ENCODE measurements at regions not wholly inside any gene's neighbourhood (a gene's known extent, or its start where the extent isn't known, plus 50 kb on each side); places are given as distances from the start of the nearest gene placed in this dataset.

DNA sequence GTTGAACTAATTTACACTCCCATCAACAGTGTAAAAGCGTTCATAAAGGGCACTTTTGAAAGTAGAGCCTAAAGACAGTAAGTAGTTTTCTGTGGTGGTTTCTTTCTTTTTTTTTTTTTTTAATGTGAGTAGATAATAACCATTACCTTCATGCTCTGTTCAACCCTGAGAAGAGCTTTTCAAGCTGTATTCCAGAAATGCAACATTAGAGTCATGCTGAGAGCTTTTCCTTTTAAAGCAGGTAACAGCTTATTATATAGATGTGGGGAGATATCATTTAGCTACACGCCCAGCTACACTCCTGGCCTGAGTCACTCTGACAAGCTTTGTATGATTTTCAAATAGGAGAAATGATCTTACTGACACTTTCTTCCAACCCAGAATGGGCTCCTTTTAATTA lies 96.2 kb upstream of the ARHGEF26 start:
- Histone ChIP-seq H3K9me3 (ENCODE audit: control insufficient read depth, insufficient read depth, low read depth, low read length) (peaks cover 6% of the 10 kb centered on the region; the same call in 1 of the 2 replicates), H3K36me3 (ENCODE audit: control insufficient read depth, insufficient read depth, low read length) (no peaks in the 10 kb centered on the region), H3K27me3 (ENCODE audit: control insufficient read depth, insufficient read depth, low read length) (no peaks in the 10 kb centered on the region), H3K4me3 (ENCODE audit: low read depth in 2 of 2, low read length in 2 of 2) (no peak overlapping the region), H3K27ac (ENCODE audit: low read length) (no peak overlapping the region), H3K4me1 (ENCODE audit: control insufficient read depth, insufficient read depth, low read length) (no peaks in the 10 kb centered on the region)
- ChIA-PET CTCF (no interaction called here), POLR2A (no interaction called here)
- DNase-seq (ENCODE audit: low read depth, low spot score) (no peak), ATAC-seq (no peak)
- intact Hi-C loops (cut with micrococcal nuclease; ENCODE audit: unreplicated experiment): no loop called here
- in situ Hi-C loops (cut with HindIII; ENCODE audit: low pct_unique_long_range_greater_than_20kb, low sequenced_read_pairs): no loop called here
- no TSS peak for BruUV-seq (replicated peaks)
- TF ChIP-seq, protein P1, sequence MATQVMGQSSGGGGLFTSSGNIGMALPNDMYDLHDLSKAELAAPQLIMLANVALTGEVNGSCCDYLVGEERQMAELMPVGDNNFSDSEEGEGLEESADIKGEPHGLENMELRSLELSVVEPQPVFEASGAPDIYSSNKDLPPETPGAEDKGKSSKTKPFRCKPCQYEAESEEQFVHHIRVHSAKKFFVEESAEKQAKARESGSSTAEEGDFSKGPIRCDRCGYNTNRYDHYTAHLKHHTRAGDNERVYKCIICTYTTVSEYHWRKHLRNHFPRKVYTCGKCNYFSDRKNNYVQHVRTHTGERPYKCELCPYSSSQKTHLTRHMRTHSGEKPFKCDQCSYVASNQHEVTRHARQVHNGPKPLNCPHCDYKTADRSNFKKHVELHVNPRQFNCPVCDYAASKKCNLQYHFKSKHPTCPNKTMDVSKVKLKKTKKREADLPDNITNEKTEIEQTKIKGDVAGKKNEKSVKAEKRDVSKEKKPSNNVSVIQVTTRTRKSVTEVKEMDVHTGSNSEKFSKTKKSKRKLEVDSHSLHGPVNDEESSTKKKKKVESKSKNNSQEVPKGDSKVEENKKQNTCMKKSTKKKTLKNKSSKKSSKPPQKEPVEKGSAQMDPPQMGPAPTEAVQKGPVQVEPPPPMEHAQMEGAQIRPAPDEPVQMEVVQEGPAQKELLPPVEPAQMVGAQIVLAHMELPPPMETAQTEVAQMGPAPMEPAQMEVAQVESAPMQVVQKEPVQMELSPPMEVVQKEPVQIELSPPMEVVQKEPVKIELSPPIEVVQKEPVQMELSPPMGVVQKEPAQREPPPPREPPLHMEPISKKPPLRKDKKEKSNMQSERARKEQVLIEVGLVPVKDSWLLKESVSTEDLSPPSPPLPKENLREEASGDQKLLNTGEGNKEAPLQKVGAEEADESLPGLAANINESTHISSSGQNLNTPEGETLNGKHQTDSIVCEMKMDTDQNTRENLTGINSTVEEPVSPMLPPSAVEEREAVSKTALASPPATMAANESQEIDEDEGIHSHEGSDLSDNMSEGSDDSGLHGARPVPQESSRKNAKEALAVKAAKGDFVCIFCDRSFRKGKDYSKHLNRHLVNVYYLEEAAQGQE (IDR thresholded peaks at IDR 0.05; ENCODE audit: insufficient read depth in 1 of 2, low read depth in 2 of 2, low read length in 1 of 2): no peak

DNA sequence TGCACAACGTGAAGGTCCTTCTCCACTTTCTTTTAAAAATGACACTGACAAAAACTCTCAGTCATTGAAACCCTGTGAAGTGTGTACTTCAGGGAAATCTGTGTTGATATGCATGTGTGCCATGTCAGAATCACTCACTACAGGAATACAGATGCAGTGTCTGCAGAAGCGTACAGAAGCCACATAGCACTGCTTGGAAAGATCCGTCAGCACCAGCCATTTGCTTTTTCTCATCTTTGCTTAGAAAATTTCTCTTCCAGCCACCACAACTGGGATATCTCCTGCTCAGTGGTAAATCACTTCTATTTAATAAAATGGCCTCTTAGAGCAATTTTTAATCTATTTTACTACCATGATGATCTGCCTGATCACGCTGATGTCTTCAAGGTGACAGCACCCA lies 91.3 kb upstream of the ARHGEF26 start:
- Histone ChIP-seq H3K9me3 (ENCODE audit: control insufficient read depth, insufficient read depth, low read depth, low read length) (no peaks in the 10 kb centered on the region), H3K4me3 (ENCODE audit: low read depth in 2 of 2, low read length in 2 of 2) (no peak overlapping the region), H3K27me3 (ENCODE audit: control insufficient read depth, insufficient read depth, low read length) (no peaks in the 10 kb centered on the region), H3K27ac (ENCODE audit: low read length) (no peak overlapping the region), H3K36me3 (ENCODE audit: control insufficient read depth, insufficient read depth, low read length) (no peaks in the 10 kb centered on the region), H3K4me1 (ENCODE audit: control insufficient read depth, insufficient read depth, low read length) (no peaks in the 10 kb centered on the region)
- BruUV-seq (replicated peaks): no TSS peak
- ATAC-seq (no peak), DNase-seq (ENCODE audit: low read depth, low spot score) (no peak)
- ChIA-PET POLR2A (no interaction called here), CTCF (no interaction called here)
- intact Hi-C loops (cut with micrococcal nuclease; ENCODE audit: unreplicated experiment): no loop called here
- in situ Hi-C loops (cut with HindIII; ENCODE audit: low pct_unique_long_range_greater_than_20kb, low sequenced_read_pairs): no loop called here
- TF ChIP-seq POLR2AphosphoS5 (IDR thresholded peaks at IDR 0.05; ENCODE audit: low read depth, low read length): no peak
- TF ChIP-seq, protein P1 (IDR thresholded peaks at IDR 0.05; ENCODE audit: insufficient read depth in 1 of 2, low read depth in 2 of 2, low read length in 1 of 2): no peak
- TF ChIP-seq TCF7L2 (IDR thresholded peaks at IDR 0.05; ENCODE audit: low read depth, low read length): no peak
- TF ChIP-seq SIN3A (IDR thresholded peaks at IDR 0.05; ENCODE audit: borderline replicate concordance, insufficient read depth, low read depth, low read length): no peak
- TF ChIP-seq, protein P2, sequence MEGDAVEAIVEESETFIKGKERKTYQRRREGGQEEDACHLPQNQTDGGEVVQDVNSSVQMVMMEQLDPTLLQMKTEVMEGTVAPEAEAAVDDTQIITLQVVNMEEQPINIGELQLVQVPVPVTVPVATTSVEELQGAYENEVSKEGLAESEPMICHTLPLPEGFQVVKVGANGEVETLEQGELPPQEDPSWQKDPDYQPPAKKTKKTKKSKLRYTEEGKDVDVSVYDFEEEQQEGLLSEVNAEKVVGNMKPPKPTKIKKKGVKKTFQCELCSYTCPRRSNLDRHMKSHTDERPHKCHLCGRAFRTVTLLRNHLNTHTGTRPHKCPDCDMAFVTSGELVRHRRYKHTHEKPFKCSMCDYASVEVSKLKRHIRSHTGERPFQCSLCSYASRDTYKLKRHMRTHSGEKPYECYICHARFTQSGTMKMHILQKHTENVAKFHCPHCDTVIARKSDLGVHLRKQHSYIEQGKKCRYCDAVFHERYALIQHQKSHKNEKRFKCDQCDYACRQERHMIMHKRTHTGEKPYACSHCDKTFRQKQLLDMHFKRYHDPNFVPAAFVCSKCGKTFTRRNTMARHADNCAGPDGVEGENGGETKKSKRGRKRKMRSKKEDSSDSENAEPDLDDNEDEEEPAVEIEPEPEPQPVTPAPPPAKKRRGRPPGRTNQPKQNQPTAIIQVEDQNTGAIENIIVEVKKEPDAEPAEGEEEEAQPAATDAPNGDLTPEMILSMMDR (IDR thresholded peaks at IDR 0.05): no peak

All from Panc1 (cell line).